Nephron progenitor cell (in vitro differentiated cells): ENCODE measurements at regions not wholly inside any gene's neighbourhood (a gene's known extent, or its start where the extent isn't known, plus 50 kb on each side); places are given as distances from the start of the nearest gene placed in this dataset.
"Not testable (repeated sequence)": the region's sequence is repeated elsewhere in the genome, so short reads cannot be mapped to it uniquely, and the experiment has no call there.

Source experiments
- DNase-seq: peaks from one replicate; pipeline ENCODE4 v3.0.0; 2021
- H3K27ac Mint-ChIP-seq: 2 replicates; pipeline ENCODE4 v1.8.0; 2021; ENCODE audit warnings: mild to moderate bottlenecking, moderate library complexity, mixed read lengths
- H3K27me3 Mint-ChIP-seq: 2 replicates; pipeline ENCODE4 v1.8.0; 2021; ENCODE audit warnings: mild to moderate bottlenecking, low read depth, mixed read lengths; ENCODE audit not compliant: poor library complexity
- H3K36me3 Mint-ChIP-seq: 2 replicates; pipeline ENCODE4 v1.8.0; 2021; ENCODE audit warnings: low read depth, mixed read lengths
- H3K4me1 Mint-ChIP-seq: 2 replicates; pipeline ENCODE4 v1.8.0; 2021; ENCODE audit warnings: mixed read lengths
- H3K4me3 Mint-ChIP-seq: 2 replicates; pipeline ENCODE4 v1.8.0; 2021; ENCODE audit warnings: mild to moderate bottlenecking, moderate library complexity, mixed read lengths
- H3K9me3 Mint-ChIP-seq: 2 replicates; pipeline ENCODE4 v1.8.0; 2021; ENCODE audit warnings: mild to moderate bottlenecking, moderate library complexity, mixed read lengths
- CTCF ChIP-seq: fragments of 200-600 bp; sonication (generic); IDR thresholded peaks from 2 replicates; pipeline ENCODE4 v1.5.0; 2021; ENCODE audit warnings: antibody characterized with exemption

GRCh38 chr13:71214357-71214756, 652.6 kb downstream of the DACH1 start:
- no peak for DNase-seq
- Mint-ChIP-seq H3K36me3 (no peaks in the 10 kb centered on the region), H3K4me3 (no peak overlapping the region), H3K27me3 (no peaks in the 10 kb centered on the region), H3K4me1 (peaks cover 21% of the 10 kb centered on the region), H3K9me3 (peaks cover 4% of the 10 kb centered on the region), H3K27ac (peak overlapping the region; percentile 81)
- TF ChIP-seq CTCF, result no peak

GRCh38 chr13:71213252-71213821, 653.7 kb downstream of the DACH1 start:
- Mint-ChIP-seq H3K27ac (no peak overlapping the region), H3K27me3 (no peaks in the 10 kb centered on the region), H3K36me3 (no peaks in the 10 kb centered on the region), H3K9me3 (peaks cover 4% of the 10 kb centered on the region), H3K4me1 (peaks cover 21% of the 10 kb centered on the region), H3K4me3 (no peak overlapping the region)
- TF ChIP-seq CTCF, result no peak
- no peak for DNase-seq

GRCh38 chr13:71210861-71211260, 656.1 kb downstream of the DACH1 start:
- peaks cover 14% of the 10 kb centered on the region for H3K4me1 Mint-ChIP-seq
- H3K36me3 Mint-ChIP-seq, result no peaks in the 10 kb centered on the region
- no peak for TF ChIP-seq CTCF
- H3K4me3 Mint-ChIP-seq, result no peak overlapping the region
- DNase-seq, result no peak
- no peak overlapping the region for H3K27ac Mint-ChIP-seq
- peaks cover 4% of the 10 kb centered on the region for H3K9me3 Mint-ChIP-seq
- H3K27me3 Mint-ChIP-seq, result no peaks in the 10 kb centered on the region

GRCh38 chr13:71209217-71209616, 657.8 kb downstream of the DACH1 start:
- H3K9me3 Mint-ChIP-seq, result no peaks in the 10 kb centered on the region
- H3K4me1 Mint-ChIP-seq, result peaks cover 5% of the 10 kb centered on the region
- no peaks in the 10 kb centered on the region for H3K36me3 Mint-ChIP-seq
- H3K27me3 Mint-ChIP-seq, result no peaks in the 10 kb centered on the region
- DNase-seq, result no peak
- no peak overlapping the region for H3K27ac Mint-ChIP-seq
- no peak overlapping the region for H3K4me3 Mint-ChIP-seq
- TF ChIP-seq CTCF, result no peak

- H3K36me3 Mint-ChIP-seq, H3K4me1 Mint-ChIP-seq, H3K27ac Mint-ChIP-seq, DNase-seq, H3K4me3 Mint-ChIP-seq: not testable (repeated sequence)
- Mint-ChIP-seq H3K9me3 (peaks cover 31% of the 10 kb centered on the region), H3K27me3 (peaks cover 11% of the 10 kb centered on the region)
These were observed 682.4 kb downstream of the DACH1 start for GRCh38 chr13:71184583-71184982.

GRCh38 chr13:71183352-71183751, 683.7 kb downstream of the DACH1 start:
- H3K4me3 Mint-ChIP-seq, H3K4me1 Mint-ChIP-seq, H3K27ac Mint-ChIP-seq, H3K36me3 Mint-ChIP-seq, DNase-seq: not testable (repeated sequence)
- Mint-ChIP-seq H3K27me3 (peaks cover 11% of the 10 kb centered on the region), H3K9me3 (peaks cover 31% of the 10 kb centered on the region)

- DNase-seq, result no peak
- peaks cover under 1% of the 10 kb centered on the region for H3K9me3 Mint-ChIP-seq
These were observed 695.3 kb downstream of the DACH1 start for GRCh38 chr13:71171740-71172139.

More at GRCh38 chr13:71171740-71172139, 695.3 kb downstream of the DACH1 start:
- Mint-ChIP-seq H3K27me3 (no peaks in the 10 kb centered on the region), H3K4me3 (no peak overlapping the region), H3K36me3 (no peaks in the 10 kb centered on the region), H3K27ac (no peak overlapping the region), H3K4me1 (peaks cover 6% of the 10 kb centered on the region)
- TF ChIP-seq CTCF, result no peak
